HepG2 (cell line): ENCODE measurements at regions not wholly inside any gene's neighbourhood (a gene's known extent, or its start where the extent isn't known, plus 50 kb on each side); places are given as distances from the start of the nearest gene placed in this dataset.

Experiments
- ATAC-seq: fragments of 200-7000 bp; cut with Tn5 transposase; 3 replicates; pipeline ENCODE4 v1.9.1; 2020; ENCODE audit warnings: mild to moderate bottlenecking, moderate library complexity
- BruUV-seq: library from RNA; stranded (reverse); fragments of 400-500 nt; replicated peaks from 2 replicates; lab custom pipeline; 2021; lab: Mats Ljungman, UMichigan
- CTCF ChIA-PET: fragments of 300-600 bp; formaldehyde crosslinking; extraction: SDS; loops from one replicate; lab custom pipeline; 2021; ENCODE audit warnings: low total read pairs, inconsistent platforms, low intra/inter-chr PET ratio; lab: Yijun Ruan, JAX
- POLR2A ChIA-PET: fragments of 350-600 bp; sonication (Branson Sonifier 250); formaldehyde crosslinking; loops from one replicate; lab custom pipeline; 2020; ENCODE audit warnings: antibody characterized with exemption, inconsistent platforms; lab: Yijun Ruan, JAX
- DNase-seq: peaks from one replicate; pipeline ENCODE4 v3.0.0-alpha.2; 2015; ENCODE audit warnings: low spot score
- FAIRE-seq: peaks from 3 replicates; lab custom pipeline; 2011; peaks lifted over from hg19 to GRCh38; lab: Jason Lieb, UNC
- H2AFZ ChIP-seq: one replicate; pipeline ENCODE4 v1.6.1; 2011; ENCODE audit warnings: low read length, inconsistent platforms
- H3K27ac ChIP-seq: fragments of 300-600 bp; 3 replicates; pipeline ENCODE4 v1.8.0; 2011; ENCODE audit warnings: mixed run types, mild to moderate bottlenecking, mixed read lengths, low read length, inconsistent platforms; ENCODE audit not compliant: insufficient read depth; ENCODE audit errors: extremely low read length
- H3K27me3 ChIP-seq, 2 experiments: fragments of 200-600 bp in 1 of 2; 2 replicates in 1 of 2; 3 replicates in 1 of 2; pipeline versions ENCODE4 v1.6.0 to v1.8.0; 2011; ENCODE audit warnings: low read length in 2 of 2, mild to moderate bottlenecking in 2 of 2, moderate library complexity in 2 of 2, inconsistent platforms in 1 of 2; ENCODE audit not compliant: insufficient read depth in 2 of 2, control insufficient read depth in 1 of 2
- H3K36me3 ChIP-seq, 2 experiments: fragments of 200-600 bp in 1 of 2; replicated peaks in 1 of 2; 2 replicates in 1 of 2; 3 replicates in 1 of 2; pipeline versions ENCODE4 v1.5.1 to v1.8.0; 2011; ENCODE audit warnings: low read length in 2 of 2, inconsistent platforms in 1 of 2; ENCODE audit not compliant: insufficient read depth in 2 of 2, control insufficient read depth in 1 of 2
- H3K4me1 ChIP-seq: 2 replicates; pipeline ENCODE4 v1.5.1; 2012; ENCODE audit warnings: low read length, inconsistent platforms; ENCODE audit not compliant: insufficient read depth
- H3K4me2 ChIP-seq: 2 replicates; pipeline ENCODE4 v1.6.0; 2011; ENCODE audit warnings: low read depth, low read length, inconsistent platforms
- H3K4me3 ChIP-seq, 3 experiments: fragments of 200-600 bp in 1 of 3; sonication (generic), shearing (Covaris generic) in 1 of 3; replicated peaks in 1 of 3; 2 replicates each; pipeline ENCODE4 v1.5.1; 2011 to 2016; ENCODE audit warnings: low read length in 3 of 3, inconsistent platforms in 2 of 3, low read depth in 2 of 3, mild to moderate bottlenecking in 2 of 3, control low read depth in 1 of 3, mixed read lengths in 1 of 3; ENCODE audit not compliant: insufficient read depth in 1 of 3
- H3K79me2 ChIP-seq: one replicate; pipeline ENCODE4 v1.6.1; 2011; ENCODE audit warnings: low read length, inconsistent platforms; ENCODE audit not compliant: insufficient read depth
- H3K9ac ChIP-seq: 2 replicates; pipeline ENCODE4 v1.6.0; 2011; ENCODE audit warnings: mild to moderate bottlenecking, low read depth, low read length, inconsistent platforms; ENCODE audit not compliant: insufficient read depth
- H3K9me3 ChIP-seq: 2 replicates; pipeline ENCODE4 v1.5.1; 2012; ENCODE audit warnings: mild to moderate bottlenecking, low read length
- H4K20me1 ChIP-seq: 2 replicates; pipeline ENCODE4 v1.6.0; 2011; ENCODE audit warnings: inconsistent platforms, mild to moderate bottlenecking, low read length, moderate library complexity; ENCODE audit not compliant: insufficient read depth
- CREB3 ChIP-seq: sonication (generic); formaldehyde crosslinking; IDR thresholded peaks from 2 replicates; pipeline ENCODE4 v1.5.0; 2020; ENCODE audit warnings: missing genetic modification reagents
- GATA4 ChIP-seq: sonication (generic); IDR thresholded peaks from 2 replicates; pipeline ENCODE4 v1.6.1; 2016; ENCODE audit warnings: antibody characterized with exemption, low read depth, borderline replicate concordance
- KLF16 ChIP-seq, 2 experiments: sonication (generic) in 1 of 2; formaldehyde crosslinking in 1 of 2; IDR thresholded peaks; 2 replicates each; pipeline versions ENCODE4 v1.6.1 to v1.8.0; 2016 to 2023; ENCODE audit warnings: missing genetic modification reagents in 2 of 2, missing compliant biosample characterization in 1 of 2
- LCORL ChIP-seq, 2 experiments: fragments of 450-650 bp in 1 of 2; sonication (generic) in 1 of 2; formaldehyde crosslinking in 1 of 2; IDR thresholded peaks; 2 replicates each; pipeline versions ENCODE4 v1.5.0 to v1.6.1; 2017 to 2020; ENCODE audit warnings: antibody characterized with exemption in 1 of 2, missing genetic modification reagents in 1 of 2
- MLX ChIP-seq: IDR thresholded peaks from 2 replicates; pipeline ENCODE4 v1.6.1; 2016
- RFX5 ChIP-seq: IDR thresholded peaks from 2 replicates; pipeline ENCODE4 v1.6.1; 2011; ENCODE audit warnings: low read depth, low read length, improper control_type of control experiment
- ZNF260 ChIP-seq: sonication (generic); formaldehyde crosslinking; IDR thresholded peaks from 2 replicates; pipeline ENCODE4 v1.4.0; 2020; ENCODE audit warnings: missing genetic modification reagents, low read depth, mild to moderate bottlenecking, borderline replicate concordance
- ZNF367 ChIP-seq: sonication (generic); formaldehyde crosslinking; IDR thresholded peaks from 2 replicates; pipeline ENCODE4 v1.4.0; 2020; ENCODE audit warnings: missing genetic modification reagents, borderline replicate concordance
- ZNF644 ChIP-seq: IDR thresholded peaks from 2 replicates; pipeline ENCODE4 v1.6.1; 2016; ENCODE audit warnings: low read depth
- ZNF7 ChIP-seq: IDR thresholded peaks from 2 replicates; pipeline ENCODE4 v1.6.1; 2016; ENCODE audit warnings: missing biosample characterization, missing genetic modification reagents
- WGBS: methylation state at CpG from one replicate; pipeline ENCODE4 v1.1.6; 2017; ENCODE audit warnings: low lambda C conversion rate; 5-methylcytosine and 5-hydroxymethylcytosine counted together
- in situ Hi-C: cut with HindIII; loops from 2 replicates; pipeline ENCODE4 v1.10.0; 2017; ENCODE audit warnings: low pct_unique_long_range_greater_than_20kb; ENCODE audit not compliant: extremely low pct_ligation_motif_present
- intact Hi-C: fragments of 100-400 bp; cut with micrococcal nuclease; formaldehyde crosslinking; loops from one replicate; pipeline ENCODE4 v1.10.0; 2022; ENCODE audit not compliant: unreplicated experiment

- 98% methylated on average over 3 of the region's 3 CpGs for WGBS
- no peaks in the 10 kb centered on the region for H3K27me3 ChIP-seq
- H3K27ac ChIP-seq: no peak overlapping the region
- FAIRE-seq: no peak
- no peak overlapping the region for H3K4me3 ChIP-seq
- no peaks in the 10 kb centered on the region for H3K4me1 ChIP-seq
- no peak overlapping the region for H3K9ac ChIP-seq
- ChIA-PET CTCF (no interaction called here), POLR2A (no interaction called here)
- TF ChIP-seq ZNF260 (CRISPR knock-in tag) (no peak), LCORL (IDR thresholded peaks at IDR 0.05) (no peak), LCORL (CRISPR knock-in tag; IDR thresholded peaks at IDR 0.05) (no peak), RFX5 (no peak), ZNF644 (CRISPR knock-in tag) (no peak), GATA4 (no peak), ZNF367 (CRISPR knock-in tag) (no peak), KLF16 (CRISPR knock-in tag; IDR thresholded peaks at IDR 0.05) (no peak), ZNF7 (CRISPR knock-in tag) (no peak), MLX (no peak), CREB3 (CRISPR knock-in tag) (no peak)
- H3K4me2 ChIP-seq: no peak overlapping the region
- H2AFZ ChIP-seq: no peak overlapping the region
- no peaks in the 10 kb centered on the region for H3K79me2 ChIP-seq
- no TSS peak for BruUV-seq
- in situ Hi-C loops: no loop called here
- H3K9me3 ChIP-seq: peaks cover 22% of the 10 kb centered on the region
- intact Hi-C loops: no loop called here
- H4K20me1 ChIP-seq: no peaks in the 10 kb centered on the region
- no peak for DNase-seq
- no peak for ATAC-seq
- H3K36me3 ChIP-seq: no peaks in the 10 kb centered on the region
Measured at GRCh38 chr12:88703790-88704189, 123.5 kb upstream of the KITLG start.
